NCI-H345 treated with DMSO at 0.1 percent for 48 hours (cell line): ENCODE measurements at regions not wholly inside any gene's neighbourhood (a gene's known extent, or its start where the extent isn't known, plus 50 kb on each side); places are given as distances from the start of the nearest gene placed in this dataset.
"Not testable (repeated sequence)": the region's sequence is repeated elsewhere in the genome, so short reads cannot be mapped to it uniquely, and the experiment has no call there.

Experiments used
- DNase-seq: peaks from one replicate; lab custom pipeline; 2025; ENCODE audit not compliant: unreplicated experiment; lab: John Stamatoyannopoulos, UW

- DNase-seq, result not testable (repeated sequence)
Measured at GRCh38 chr5:34188001-34188822, 145.2 kb upstream of the C1QTNF3 start.

- not testable (repeated sequence) for DNase-seq
Measured at GRCh38 chr5:34189246-34189645, 146.2 kb upstream of the C1QTNF3 start.

- not testable (repeated sequence) for DNase-seq
Measured at GRCh38 chr5:34189752-34190411, 146.9 kb upstream of the C1QTNF3 start.

GRCh38 chr5:34190466-34190865 lies 147.5 kb upstream of the C1QTNF3 start:
- DNase-seq, result not testable (repeated sequence)

- not testable (repeated sequence) for DNase-seq
Measured at GRCh38 chr5:34191279-34191744, 148.3 kb upstream of the C1QTNF3 start.

GRCh38 chr5:34192064-34192922 lies 149.3 kb upstream of the C1QTNF3 start:
- DNase-seq, result not testable (repeated sequence)

GRCh38 chr5:34192923-34193262 lies 149.9 kb upstream of the C1QTNF3 start:
- not testable (repeated sequence) for DNase-seq

GRCh38 chr5:34193297-34193696 lies 150.3 kb upstream of the C1QTNF3 start:
- DNase-seq, result not testable (repeated sequence)

- DNase-seq, result not testable (repeated sequence)
Measured at GRCh38 chr5:34193804-34194203, 150.8 kb upstream of the C1QTNF3 start.

GRCh38 chr5:34196091-34196490 lies 153.1 kb upstream of the C1QTNF3 start:
- DNase-seq, result not testable (repeated sequence)

GRCh38 chr5:34205347-34205746 lies 162.3 kb upstream of the C1QTNF3 start:
- DNase-seq, result not testable (repeated sequence)

- not testable (repeated sequence) for DNase-seq
Measured at GRCh38 chr5:34217386-34217785, 174.4 kb upstream of the C1QTNF3 start.

- not testable (repeated sequence) for DNase-seq
Measured at GRCh38 chr5:34221329-34222073, 178.5 kb upstream of the C1QTNF3 start.

- DNase-seq, result not testable (repeated sequence)
Measured at GRCh38 chr5:34223158-34223557, 180.1 kb upstream of the C1QTNF3 start.

GRCh38 chr5:34230402-34230801 lies 187.4 kb upstream of the C1QTNF3 start:
- not testable (repeated sequence) for DNase-seq

GRCh38 chr5:34243802-34244201 lies 200.8 kb upstream of the C1QTNF3 start:
- not testable (repeated sequence) for DNase-seq

GRCh38 chr5:34244281-34245031 lies 201.4 kb upstream of the C1QTNF3 start:
- not testable (repeated sequence) for DNase-seq

GRCh38 chr5:34245032-34245394 lies 202.0 kb upstream of the C1QTNF3 start:
- not testable (repeated sequence) for DNase-seq

- DNase-seq, result peak; percentile 18
Measured at GRCh38 chr5:34245813-34246212, 202.8 kb upstream of the C1QTNF3 start.

- not testable (repeated sequence) for DNase-seq
Measured at GRCh38 chr5:34258598-34258997, 215.6 kb upstream of the C1QTNF3 start.
